Activated CD4-positive, alpha-beta T cell treated with anti-CD3 and anti-CD28 coated beads, Interleukin-2, Interleukin-4, amounts not matched to agents 100 ng/mL and 50 ng/mL, durations not matched to agents 16 hours and 8 hours (primary cell): ENCODE measurements at regions not wholly inside any gene's neighbourhood (a gene's known extent, or its start where the extent isn't known, plus 50 kb on each side); places are given as distances from the start of the nearest gene placed in this dataset.

Experiments
- DNase-seq: peaks from one replicate; pipeline ENCODE4 v3.0.0-alpha.2; 2020; ENCODE audit warnings: low spot score

GRCh38 chr9:90948156-90948555, 146.5 kb downstream of the SYK start:
- no peak for DNase-seq

GRCh38 chr9:90950600-90950999, 149.0 kb downstream of the SYK start:
- DNase-seq = no peak

- DNase-seq = no peak
Measured at GRCh38 chr9:90953200-90953599, 151.6 kb downstream of the SYK start.

DNA sequence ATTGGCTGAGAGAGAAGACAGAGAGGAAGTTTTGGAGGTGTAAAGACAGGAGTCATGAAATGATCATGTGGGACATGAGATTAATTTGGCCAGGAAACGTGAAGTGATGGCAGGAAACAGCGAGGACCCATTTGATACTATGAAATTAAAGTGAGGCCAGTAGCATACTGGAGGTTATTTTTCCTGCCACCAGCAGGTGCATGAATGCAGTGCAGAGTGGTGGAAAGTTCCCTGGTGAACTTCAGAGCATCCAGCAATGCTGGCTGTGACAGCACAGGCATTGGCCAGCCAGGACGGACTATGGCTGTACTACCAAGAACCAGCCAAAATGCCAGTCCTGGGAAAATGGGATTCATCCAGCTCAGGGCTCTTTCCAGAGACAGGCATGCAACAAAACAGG, 152.2 kb downstream of the SYK start:
- no peak for DNase-seq

DNA sequence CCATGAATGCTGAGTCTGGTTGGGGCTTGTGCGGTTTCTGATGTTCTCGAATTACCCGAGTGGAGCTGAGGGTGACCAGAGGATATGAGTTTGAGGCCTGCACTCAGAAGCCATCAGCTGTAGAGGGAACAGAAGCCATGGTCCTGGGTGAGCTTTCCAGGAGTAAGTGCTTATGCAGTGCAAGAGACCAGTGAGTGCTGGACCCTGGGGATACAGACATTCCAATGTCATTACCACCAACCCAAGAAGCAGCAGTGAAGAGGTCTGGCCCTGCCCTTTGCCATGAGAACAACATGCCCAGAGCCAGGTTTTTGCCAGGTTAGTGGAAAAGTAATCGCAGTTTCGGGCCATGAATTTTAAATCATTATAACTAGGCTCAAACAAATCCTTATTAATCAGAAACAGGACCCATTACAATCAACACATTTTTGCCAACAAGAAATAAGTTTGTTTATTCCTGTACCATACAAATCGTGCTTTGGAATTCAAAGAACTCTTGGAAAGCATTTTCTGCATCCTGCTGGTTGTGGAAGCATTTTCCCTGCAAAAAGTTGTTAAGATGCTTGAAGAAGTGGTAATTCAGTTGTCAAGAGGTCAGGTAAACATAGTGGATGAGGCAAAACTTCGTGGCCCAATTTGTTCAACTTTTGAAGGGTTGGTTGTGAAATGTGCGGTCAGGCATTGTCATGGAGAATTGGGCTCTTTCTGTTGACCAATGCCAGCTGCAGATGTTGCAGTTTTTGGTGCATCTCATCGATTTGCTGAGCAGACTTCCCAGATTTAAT, 154.6 kb downstream of the SYK start:
- DNase-seq = no peak

DNA sequence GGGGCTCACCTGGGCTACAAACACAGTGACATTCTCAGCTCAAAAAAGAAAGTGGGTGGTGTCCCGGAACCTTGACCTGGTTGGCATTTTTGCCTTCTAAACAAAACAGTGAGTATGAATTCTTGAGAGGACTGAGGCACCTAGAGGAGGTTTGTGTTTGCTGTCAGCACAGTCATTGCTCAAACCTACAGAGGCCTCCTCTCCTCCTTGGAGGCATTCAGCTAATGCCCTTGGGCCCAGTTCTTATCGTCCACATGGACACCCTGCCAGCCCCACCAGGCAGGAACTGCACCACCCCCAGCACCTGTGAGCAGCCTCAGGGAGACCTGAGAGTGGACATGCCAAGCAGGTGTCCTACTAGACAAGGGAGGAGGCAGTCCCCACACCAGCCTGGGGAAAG, 156.7 kb downstream of the SYK start:
- DNase-seq = no peak

DNA sequence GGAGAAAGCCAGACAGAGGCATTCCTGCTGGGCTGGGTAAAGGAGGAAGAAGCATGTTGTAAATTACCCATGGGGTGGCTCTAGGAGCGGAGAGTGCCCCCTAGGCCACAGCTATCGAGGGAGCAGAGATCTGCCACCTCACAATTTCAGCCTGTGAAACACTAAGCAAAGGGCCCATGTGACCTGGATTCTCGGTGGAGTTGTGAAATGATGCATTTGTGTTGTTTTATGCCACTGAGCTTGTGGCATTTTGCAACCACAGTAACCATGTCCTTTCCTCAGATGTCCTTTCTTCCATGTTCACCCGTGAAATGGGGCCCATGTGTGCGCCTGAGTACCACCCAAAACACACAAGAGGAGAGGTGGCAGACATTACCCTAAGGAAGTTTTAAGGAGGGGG, 159.3 kb downstream of the SYK start:
- DNase-seq = no peak

- DNase-seq = no peak
Measured at GRCh38 chr9:90961375-90961774, 159.8 kb downstream of the SYK start.

GRCh38 chr9:90964101-90965020, 162.7 kb downstream of the SYK start:
- peak; percentile 45 for DNase-seq

DNA sequence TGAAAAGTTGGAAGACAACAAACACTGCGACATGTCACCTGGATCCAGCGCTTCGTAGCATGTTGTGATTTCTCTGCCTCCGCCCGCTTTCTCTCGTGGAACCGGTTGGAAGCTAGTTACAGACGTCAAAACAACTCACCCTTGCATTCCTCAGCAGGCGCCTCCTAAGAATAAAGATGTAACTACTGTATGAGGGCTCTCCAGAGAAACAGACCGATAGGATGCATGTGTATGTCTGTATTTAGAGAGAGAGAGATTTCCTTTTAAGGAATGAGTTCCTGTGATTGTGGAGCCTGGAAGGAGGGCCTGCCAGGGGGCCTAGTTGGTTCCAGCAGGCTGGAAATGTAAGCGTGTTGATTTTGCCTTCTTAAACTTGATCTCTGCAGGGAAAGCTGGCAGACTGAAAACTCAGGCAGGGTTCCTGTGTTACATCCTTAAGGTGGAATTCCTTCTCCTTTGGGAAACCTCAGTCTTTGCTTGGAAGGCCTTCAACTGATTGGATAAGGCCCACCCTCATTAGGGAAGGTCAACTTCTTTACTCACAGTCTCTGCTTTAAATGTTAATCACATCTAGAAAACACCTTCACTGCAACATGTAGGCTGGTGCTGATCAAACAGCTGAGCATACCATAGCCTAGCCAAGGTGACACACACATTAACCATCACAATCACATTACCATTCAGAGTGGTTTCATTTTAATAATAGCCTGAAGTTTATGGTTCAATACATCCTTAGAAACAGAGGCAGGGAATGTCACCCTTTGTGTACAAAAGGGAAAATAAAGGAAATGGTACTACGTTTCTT, 163.8 kb downstream of the SYK start:
- no peak for DNase-seq

DNA sequence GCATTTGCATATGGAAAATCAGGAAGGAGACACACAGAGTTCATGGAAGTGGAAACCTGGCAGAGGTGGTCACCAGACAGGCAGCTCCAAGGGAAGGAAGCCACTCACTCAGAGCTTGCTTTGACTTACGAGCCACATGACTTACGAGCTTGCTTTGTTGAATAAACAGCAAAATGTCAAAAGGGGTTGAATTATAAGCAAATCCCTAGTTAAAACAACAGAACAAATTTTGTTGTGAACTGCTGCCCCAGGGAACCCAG, 164.3 kb downstream of the SYK start:
- DNase-seq = no peak

- peak; percentile 53 for DNase-seq
Measured at GRCh38 chr9:90966480-90967144, 165.0 kb downstream of the SYK start.

GRCh38 chr9:90967145-90967538, 165.5 kb downstream of the SYK start:
- DNase-seq = no peak

DNA sequence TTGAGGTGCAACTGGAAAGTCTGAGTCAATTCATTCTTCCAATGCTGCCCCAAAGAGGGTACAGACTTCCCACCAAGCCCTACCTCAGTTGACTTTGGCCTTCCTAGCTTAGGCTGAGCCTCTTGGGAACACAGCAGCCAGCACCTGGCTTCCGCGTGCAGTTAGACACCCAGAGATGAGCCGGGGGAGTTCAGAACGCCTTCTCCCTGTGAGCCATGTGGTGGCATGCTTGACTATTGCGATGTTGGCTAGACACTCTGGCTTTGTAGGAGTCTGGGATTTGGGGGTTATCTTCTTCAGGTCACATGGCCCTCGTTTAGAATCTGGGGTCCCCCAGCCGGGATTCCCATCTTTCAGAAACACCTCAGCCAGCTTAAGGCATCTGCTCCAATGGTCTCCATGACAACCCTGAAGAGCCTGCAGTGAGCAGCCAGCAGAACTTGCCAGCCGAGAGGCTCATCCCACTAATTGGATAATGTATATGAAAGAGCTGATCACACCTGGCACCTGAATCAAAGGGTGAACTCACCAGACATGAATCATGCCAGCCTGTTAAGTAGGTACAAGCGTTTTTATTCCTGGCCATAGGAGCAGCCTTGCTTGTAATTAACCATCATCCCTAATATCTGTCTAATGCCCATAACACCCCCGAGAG, 167.5 kb downstream of the SYK start:
- DNase-seq = no peak

DNA sequence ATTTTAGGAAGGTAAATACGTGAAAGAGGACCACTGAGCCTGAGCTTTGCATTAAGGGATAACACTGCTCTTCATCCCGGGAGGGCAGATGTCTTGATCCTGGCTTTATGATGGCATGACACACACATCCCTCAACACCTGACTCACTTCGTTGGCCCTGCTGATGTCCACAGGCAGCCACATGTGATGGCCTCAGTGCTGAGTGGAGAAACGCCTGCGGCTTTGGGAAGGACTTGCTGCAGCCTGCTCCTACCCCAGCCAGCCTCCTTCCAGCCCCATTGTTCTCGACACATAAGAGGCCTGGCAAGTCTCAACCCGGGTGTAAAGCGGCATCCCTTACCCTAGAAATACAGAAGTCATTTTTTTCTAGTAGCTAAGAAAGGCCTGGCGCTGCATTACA, 169.0 kb downstream of the SYK start:
- no peak for DNase-seq

GRCh38 chr9:90972057-90972456, 170.4 kb downstream of the SYK start:
- no peak for DNase-seq

GRCh38 chr9:90974016-90974415, 172.4 kb downstream of the SYK start:
- no peak for DNase-seq

GRCh38 chr9:90974643-90975245, 173.1 kb downstream of the SYK start:
- DNase-seq = no peak

- DNase-seq = no peak
Measured at GRCh38 chr9:90975781-90976538, 174.3 kb downstream of the SYK start.

DNA sequence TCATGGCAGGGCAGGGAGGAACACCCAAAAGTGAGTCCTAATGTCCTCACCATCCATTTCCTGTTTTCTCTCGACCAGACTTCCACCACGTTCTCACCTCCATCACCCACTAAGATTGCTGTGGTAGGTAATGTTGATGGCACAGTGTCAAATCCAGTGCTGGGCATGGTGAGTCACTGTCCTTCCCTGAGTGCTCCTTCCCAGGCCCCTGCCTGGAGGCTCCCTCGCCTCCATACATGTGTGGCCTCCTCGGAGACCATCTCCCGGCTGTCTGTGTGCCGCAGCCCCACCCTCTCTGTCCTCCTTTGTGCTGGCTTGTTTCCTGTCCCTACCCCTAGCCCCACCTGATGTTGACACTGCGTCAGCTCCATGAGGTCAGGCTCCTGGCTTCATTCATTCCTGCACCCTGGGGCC, 177.5 kb downstream of the SYK start:
- DNase-seq = no peak
